HG02943 (cell line): ENCODE measurements at regions not wholly inside any gene's neighbourhood (a gene's known extent, or its start where the extent isn't known, plus 50 kb on each side); places are given as distances from the start of the nearest gene placed in this dataset.
"Not testable (repeated sequence)": the region's sequence is repeated elsewhere in the genome, so short reads cannot be mapped to it uniquely, and the experiment has no call there.

Experiments used
- ATAC-seq: cut with Tn5 transposase; IDR thresholded peaks from one replicate; pipeline ENCODE4 v1.9.1; 2021; ENCODE audit warnings: mild to moderate bottlenecking, low read depth, moderate library complexity; ENCODE audit not compliant: unreplicated experiment

DNA sequence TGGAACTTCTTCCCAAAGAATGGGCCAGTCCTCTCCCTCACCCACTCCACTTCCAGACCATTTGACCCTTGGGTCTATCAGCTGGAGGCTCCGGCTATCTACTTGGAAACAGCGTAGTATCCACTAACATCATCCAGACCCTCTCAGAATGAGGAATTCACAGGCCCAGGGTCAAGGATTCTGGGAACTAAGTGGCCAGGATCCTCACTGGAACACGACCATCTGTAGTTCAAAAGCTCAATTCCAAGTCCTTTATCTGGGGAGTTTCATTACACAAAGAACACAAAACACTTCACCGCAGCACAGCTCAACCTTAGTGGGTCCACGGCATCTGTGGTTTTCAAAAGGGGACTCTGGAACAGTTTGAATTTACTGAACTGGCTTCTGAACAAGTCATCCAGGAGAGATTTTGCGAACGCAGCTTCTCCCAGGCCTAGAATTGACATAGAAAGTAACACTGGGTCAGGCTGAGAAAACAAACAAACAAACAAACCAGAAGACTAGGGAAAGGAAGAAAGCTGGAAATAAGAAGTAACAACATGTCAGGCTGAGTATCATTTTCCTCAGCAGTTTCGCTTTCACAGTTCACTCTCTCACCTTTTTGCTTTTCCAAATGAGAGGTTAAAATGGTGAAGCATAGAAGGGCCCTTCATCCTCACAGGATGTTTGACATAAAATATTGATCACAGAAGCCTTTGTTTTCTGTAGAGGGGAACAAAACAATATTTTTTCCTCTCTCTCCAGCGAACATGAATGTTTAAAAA lies 57.6 kb upstream of the USP6NL start:
- ATAC-seq = no peak

DNA sequence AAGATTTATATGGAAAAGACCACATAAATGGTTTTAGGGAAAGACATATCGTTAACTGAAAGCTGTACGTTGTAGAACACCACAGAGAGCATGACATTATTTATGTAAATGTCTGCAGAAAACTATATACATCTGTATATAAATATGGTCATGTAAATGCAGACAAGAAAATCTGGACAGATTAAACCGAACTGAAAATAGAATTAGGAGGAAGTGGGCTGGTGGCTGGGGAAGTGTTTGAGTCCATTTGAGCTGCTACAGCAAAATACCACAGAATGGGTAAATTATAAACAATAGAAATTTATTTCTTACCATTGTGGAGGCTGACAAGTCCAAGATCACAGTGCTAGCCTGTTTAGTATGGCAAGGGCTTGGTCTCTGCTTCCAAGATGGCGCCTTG lies 56.3 kb upstream of the USP6NL start:
- ATAC-seq = no peak

GRCh38 chr10:11663763-11664555 lies 52.5 kb upstream of the USP6NL start:
- peak; percentile 61 for ATAC-seq

DNA sequence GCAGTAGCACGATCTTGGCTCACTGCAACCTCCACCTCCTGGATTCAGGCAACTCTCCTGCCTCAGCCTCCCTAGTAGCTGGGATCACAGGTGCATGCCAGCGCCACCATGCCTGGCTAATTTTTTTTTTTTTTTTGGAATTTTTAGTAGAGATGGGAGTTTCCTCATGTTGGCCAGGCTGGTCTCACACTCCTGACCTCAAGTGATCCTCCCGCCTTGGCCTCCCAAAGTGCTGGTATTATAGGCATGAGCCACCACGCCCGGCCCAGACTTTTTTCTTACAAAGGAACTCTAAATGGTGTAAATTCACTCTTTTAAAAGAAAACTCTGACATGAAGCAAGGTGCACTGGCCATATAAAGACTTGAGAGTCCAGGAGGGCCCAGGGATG lies 51.7 kb upstream of the USP6NL start:
- not testable (repeated sequence) for ATAC-seq

GRCh38 chr10:11661441-11661840 lies 50.0 kb upstream of the USP6NL start:
- ATAC-seq = no peak
